ENCODE measurements at regions not wholly inside any gene's neighbourhood (a gene's known extent, or its start where the extent isn't known, plus 50 kb on each side); places are given as distances from the start of the nearest gene placed in this dataset.

GRCh38 chr1:50322579-50322978, 100.7 kb downstream of the DMRTA2 start:
- Histone ChIP-seq H3K4me3 (ENCODE audit: low read length in 2 of 2) (no peak overlapping the region), H3K4me1 (ENCODE audit: control insufficient read depth in 2 of 2, insufficient read depth in 2 of 2, low read length in 2 of 2) (no peaks in the 10 kb centered on the region), H3K27me3 (ENCODE audit: control insufficient read depth in 2 of 2, insufficient read depth in 1 of 2, low read length in 1 of 2) (no peaks in the 10 kb centered on the region), H3K9me3 (ENCODE audit: control insufficient read depth in 2 of 2, insufficient read depth in 1 of 2, low read length in 1 of 2) (no peaks in the 10 kb centered on the region), H3K36me3 (ENCODE audit: control insufficient read depth in 2 of 2, insufficient read depth in 2 of 2, low read length in 1 of 2) (no peaks in the 10 kb centered on the region), H3K27ac (ENCODE audit: low read depth in 1 of 2, low read length in 1 of 2) (no peak overlapping the region)
- DNase-seq (ENCODE audit: low read depth in 6 of 9, low spot score in 9 of 9): no peak
- WGBS: 75% methylated on average over 2 of the region's 2 CpGs

- Histone ChIP-seq H3K9me3 (ENCODE audit: control insufficient read depth in 2 of 2, insufficient read depth in 1 of 2, low read length in 1 of 2) (no peaks in the 10 kb centered on the region), H3K27me3 (ENCODE audit: control insufficient read depth in 2 of 2, insufficient read depth in 1 of 2, low read length in 1 of 2) (no peaks in the 10 kb centered on the region), H3K4me1 (ENCODE audit: control insufficient read depth in 2 of 2, insufficient read depth in 2 of 2, low read length in 2 of 2) (no peaks in the 10 kb centered on the region), H3K4me3 (ENCODE audit: low read length in 2 of 2) (no peak overlapping the region), H3K36me3 (ENCODE audit: control insufficient read depth in 2 of 2, insufficient read depth in 2 of 2, low read length in 1 of 2) (no peaks in the 10 kb centered on the region), H3K27ac (ENCODE audit: low read depth in 1 of 2, low read length in 1 of 2) (no peak overlapping the region)
- DNase-seq (ENCODE audit: low read depth in 6 of 9, low spot score in 9 of 9): no peak
Observed at GRCh38 chr1:50318428-50318827, 104.8 kb downstream of the DMRTA2 start.

- Histone ChIP-seq H3K27me3 (ENCODE audit: control insufficient read depth in 2 of 2, insufficient read depth in 1 of 2, low read length in 1 of 2) (peaks cover 0 to 2% of the 10 kb centered on the region in 2 donors), H3K27ac (ENCODE audit: low read depth in 1 of 2, low read length in 1 of 2) (no peak overlapping the region), H3K36me3 (ENCODE audit: control insufficient read depth in 2 of 2, insufficient read depth in 2 of 2, low read length in 1 of 2) (no peaks in the 10 kb centered on the region), H3K9me3 (ENCODE audit: control insufficient read depth in 2 of 2, insufficient read depth in 1 of 2, low read length in 1 of 2) (no peaks in the 10 kb centered on the region), H3K4me1 (ENCODE audit: control insufficient read depth in 2 of 2, insufficient read depth in 2 of 2, low read length in 2 of 2) (no peaks in the 10 kb centered on the region), H3K4me3 (ENCODE audit: low read length in 2 of 2) (no peak overlapping the region)
- peak in 8 of 9 donors; percentile 6 to 72 (median 45) for DNase-seq (ENCODE audit: low read depth in 6 of 9, low spot score in 9 of 9)
- 14% methylated on average over 6 of the region's 6 CpGs for WGBS
Observed at GRCh38 chr1:50308878-50309277, 114.4 kb downstream of the DMRTA2 start.

GRCh38 chr1:50305808-50306207, 117.4 kb downstream of the DMRTA2 start:
- DNase-seq (ENCODE audit: low read depth in 6 of 9, low spot score in 9 of 9): no peak
- WGBS: 53% methylated on average over 1 of the region's 1 CpG
- H3K4me1 ChIP-seq (ENCODE audit: control insufficient read depth in 2 of 2, insufficient read depth in 2 of 2, low read length in 2 of 2): no peaks in the 10 kb centered on the region
- no peak overlapping the region for H3K27ac ChIP-seq (ENCODE audit: low read depth in 1 of 2, low read length in 1 of 2)
- no peak overlapping the region for H3K4me3 ChIP-seq (ENCODE audit: low read length in 2 of 2)
- H3K27me3 ChIP-seq (ENCODE audit: control insufficient read depth in 2 of 2, insufficient read depth in 1 of 2, low read length in 1 of 2): peaks cover 0 to 2% of the 10 kb centered on the region in 2 donors
- no peaks in the 10 kb centered on the region for H3K9me3 ChIP-seq (ENCODE audit: control insufficient read depth in 2 of 2, insufficient read depth in 1 of 2, low read length in 1 of 2)
- H3K36me3 ChIP-seq (ENCODE audit: control insufficient read depth in 2 of 2, insufficient read depth in 2 of 2, low read length in 1 of 2): no peaks in the 10 kb centered on the region

- H3K36me3 ChIP-seq (ENCODE audit: control insufficient read depth in 2 of 2, insufficient read depth in 2 of 2, low read length in 1 of 2): no peaks in the 10 kb centered on the region
- 86% methylated on average over 4 of the region's 4 CpGs for WGBS
- no peaks in the 10 kb centered on the region for H3K9me3 ChIP-seq (ENCODE audit: control insufficient read depth in 2 of 2, insufficient read depth in 1 of 2, low read length in 1 of 2)
- no peak for DNase-seq (ENCODE audit: low read depth in 6 of 9, low spot score in 9 of 9)
- no peak overlapping the region for H3K27ac ChIP-seq (ENCODE audit: low read depth in 1 of 2, low read length in 1 of 2)
- H3K4me1 ChIP-seq (ENCODE audit: control insufficient read depth in 2 of 2, insufficient read depth in 2 of 2, low read length in 2 of 2): no peaks in the 10 kb centered on the region
- no peak overlapping the region for H3K4me3 ChIP-seq (ENCODE audit: low read length in 2 of 2)
- H3K27me3 ChIP-seq (ENCODE audit: control insufficient read depth in 2 of 2, insufficient read depth in 1 of 2, low read length in 1 of 2): peaks cover 0 to 2% of the 10 kb centered on the region in 2 donors
Observed at GRCh38 chr1:50300297-50300696, 122.9 kb downstream of the DMRTA2 start.

GRCh38 chr1:50295566-50295965, 127.7 kb downstream of the DMRTA2 start:
- no peak for DNase-seq (ENCODE audit: low read depth in 6 of 9, low spot score in 9 of 9)
- H3K9me3 ChIP-seq (ENCODE audit: control insufficient read depth in 2 of 2, insufficient read depth in 1 of 2, low read length in 1 of 2): no peaks in the 10 kb centered on the region
- WGBS: 92% methylated on average over 5 of the region's 5 CpGs
- no peaks in the 10 kb centered on the region for H3K36me3 ChIP-seq (ENCODE audit: control insufficient read depth in 2 of 2, insufficient read depth in 2 of 2, low read length in 1 of 2)
- H3K27ac ChIP-seq (ENCODE audit: low read depth in 1 of 2, low read length in 1 of 2): no peak overlapping the region
- H3K27me3 ChIP-seq (ENCODE audit: control insufficient read depth in 2 of 2, insufficient read depth in 1 of 2, low read length in 1 of 2): no peaks in the 10 kb centered on the region
- no peaks in the 10 kb centered on the region for H3K4me1 ChIP-seq (ENCODE audit: control insufficient read depth in 2 of 2, insufficient read depth in 2 of 2, low read length in 2 of 2)
- H3K4me3 ChIP-seq (ENCODE audit: low read length in 2 of 2): no peak overlapping the region

GRCh38 chr1:50292276-50292675, 131.0 kb downstream of the DMRTA2 start:
- Histone ChIP-seq H3K27me3 (ENCODE audit: control insufficient read depth in 2 of 2, insufficient read depth in 1 of 2, low read length in 1 of 2) (no peaks in the 10 kb centered on the region), H3K9me3 (ENCODE audit: control insufficient read depth in 2 of 2, insufficient read depth in 1 of 2, low read length in 1 of 2) (no peaks in the 10 kb centered on the region), H3K27ac (ENCODE audit: low read depth in 1 of 2, low read length in 1 of 2) (no peak overlapping the region), H3K4me3 (ENCODE audit: low read length in 2 of 2) (no peak overlapping the region), H3K36me3 (ENCODE audit: control insufficient read depth in 2 of 2, insufficient read depth in 2 of 2, low read length in 1 of 2) (no peaks in the 10 kb centered on the region), H3K4me1 (ENCODE audit: control insufficient read depth in 2 of 2, insufficient read depth in 2 of 2, low read length in 2 of 2) (no peaks in the 10 kb centered on the region)
- WGBS: 88% methylated on average over 9 of the region's 9 CpGs
- no peak for DNase-seq (ENCODE audit: low read depth in 6 of 9, low spot score in 9 of 9)

GRCh38 chr1:50289495-50289894, 133.7 kb downstream of the DMRTA2 start:
- Histone ChIP-seq H3K36me3 (ENCODE audit: control insufficient read depth in 2 of 2, insufficient read depth in 2 of 2, low read length in 1 of 2) (no peaks in the 10 kb centered on the region), H3K4me1 (ENCODE audit: control insufficient read depth in 2 of 2, insufficient read depth in 2 of 2, low read length in 2 of 2) (no peaks in the 10 kb centered on the region), H3K4me3 (ENCODE audit: low read length in 2 of 2) (no peak overlapping the region), H3K9me3 (ENCODE audit: control insufficient read depth in 2 of 2, insufficient read depth in 1 of 2, low read length in 1 of 2) (no peaks in the 10 kb centered on the region), H3K27me3 (ENCODE audit: control insufficient read depth in 2 of 2, insufficient read depth in 1 of 2, low read length in 1 of 2) (no peaks in the 10 kb centered on the region), H3K27ac (ENCODE audit: low read depth in 1 of 2, low read length in 1 of 2) (no peak overlapping the region)
- no peak for DNase-seq (ENCODE audit: low read depth in 6 of 9, low spot score in 9 of 9)
- 77% methylated on average over 3 of the region's 3 CpGs for WGBS

GRCh38 chr1:50285994-50286393, 137.2 kb downstream of the DMRTA2 start:
- H3K4me1 ChIP-seq (ENCODE audit: control insufficient read depth in 2 of 2, insufficient read depth in 2 of 2, low read length in 2 of 2): no peaks in the 10 kb centered on the region
- WGBS: 94% methylated on average over 4 of the region's 4 CpGs
- no peaks in the 10 kb centered on the region for H3K9me3 ChIP-seq (ENCODE audit: control insufficient read depth in 2 of 2, insufficient read depth in 1 of 2, low read length in 1 of 2)
- no peaks in the 10 kb centered on the region for H3K36me3 ChIP-seq (ENCODE audit: control insufficient read depth in 2 of 2, insufficient read depth in 2 of 2, low read length in 1 of 2)
- no peak overlapping the region for H3K27ac ChIP-seq (ENCODE audit: low read depth in 1 of 2, low read length in 1 of 2)
- H3K4me3 ChIP-seq (ENCODE audit: low read length in 2 of 2): no peak overlapping the region
- H3K27me3 ChIP-seq (ENCODE audit: control insufficient read depth in 2 of 2, insufficient read depth in 1 of 2, low read length in 1 of 2): no peaks in the 10 kb centered on the region
- no peak for DNase-seq (ENCODE audit: low read depth in 6 of 9, low spot score in 9 of 9)
